ENCODE measurements at regions not wholly inside any gene's neighbourhood (a gene's known extent, or its start where the extent isn't known, plus 50 kb on each side); places are given as distances from the start of the nearest gene placed in this dataset.

GRCh38 chr2:16102976-16103380, 162.6 kb downstream of the MYCN start:
- TF ChIP-seq EP300 (conservative IDR thresholded peaks at IDR 0.05; ENCODE audit: poor library complexity, severe bottlenecking) (no peak), CTCF (IDR thresholded peaks at IDR 0.05; ENCODE audit: poor library complexity, severe bottlenecking) (no peak), RAD21 (conservative IDR thresholded peaks at IDR 0.05) (no peak), TAF1 (IDR thresholded peaks at IDR 0.05; ENCODE audit: low read depth) (no peak), POLR2AphosphoS5 (IDR thresholded peaks at IDR 0.05) (no peak), REST (IDR thresholded peaks at IDR 0.05; ENCODE audit: borderline replicate concordance) (no peak), EZH2 (IDR thresholded peaks at IDR 0.05; ENCODE audit: borderline replicate concordance, insufficient read depth, low read length, poor library complexity, severe bottlenecking) (no peak), SMC3 (conservative IDR thresholded peaks at IDR 0.05; ENCODE audit: poor library complexity) (no peak), MXI1 (conservative IDR thresholded peaks at IDR 0.05; ENCODE audit: poor library complexity, severe bottlenecking) (no peak)
